Memory B cell (primary cell): ENCODE measurements at regions not wholly inside any gene's neighbourhood (a gene's known extent, or its start where the extent isn't known, plus 50 kb on each side); places are given as distances from the start of the nearest gene placed in this dataset.
"Not testable (repeated sequence)": the region's sequence is repeated elsewhere in the genome, so short reads cannot be mapped to it uniquely, and the experiment has no call there.

Experiments
- ATAC-seq: fragments of 150-1000 bp; cut with Tn5 transposase; 2 replicates; pipeline ENCODE4 v1.10.0; 2021; ENCODE audit warnings: low read depth, mild to moderate bottlenecking, moderate library complexity
- DNase-seq, 2 donors: peaks; one replicate each; pipeline ENCODE4 v3.0.0; 2022; ENCODE audit warnings: low spot score in 2 of 2
- H3K27ac Mint-ChIP-seq: one replicate; pipeline ENCODE4 v1.8.0; 2022; ENCODE audit warnings: mild to moderate bottlenecking, moderate library complexity, mixed read lengths
- H3K27me3 Mint-ChIP-seq: one replicate; pipeline ENCODE4 v1.8.0; 2022; ENCODE audit warnings: mixed read lengths
- H3K36me3 Mint-ChIP-seq: one replicate; pipeline ENCODE4 v1.8.0; 2022; ENCODE audit warnings: mild to moderate bottlenecking, mixed read lengths
- H3K4me1 Mint-ChIP-seq: one replicate; pipeline ENCODE4 v1.8.0; 2022; ENCODE audit warnings: mixed read lengths
- H3K4me3 Mint-ChIP-seq: one replicate; pipeline ENCODE4 v1.8.0; 2022; ENCODE audit warnings: mild to moderate bottlenecking, moderate library complexity, mixed read lengths
- H3K9me3 Mint-ChIP-seq: one replicate; pipeline ENCODE4 v1.8.0; 2022; ENCODE audit warnings: mixed read lengths

- no peak overlapping the region for H3K27ac Mint-ChIP-seq
- peaks cover 7% of the 10 kb centered on the region for H3K27me3 Mint-ChIP-seq
- no peaks in the 10 kb centered on the region for H3K4me1 Mint-ChIP-seq
- ATAC-seq (no peak), DNase-seq (no peak)
- no peaks in the 10 kb centered on the region for H3K9me3 Mint-ChIP-seq
- peaks cover 1% of the 10 kb centered on the region for H3K36me3 Mint-ChIP-seq
- no peak overlapping the region for H3K4me3 Mint-ChIP-seq
Measured at GRCh38 chr3:31188112-31188511, 293.7 kb upstream of the GADL1 start.

GRCh38 chr3:31189330-31189729, 294.9 kb upstream of the GADL1 start:
- no peaks in the 10 kb centered on the region for H3K4me1 Mint-ChIP-seq
- no peaks in the 10 kb centered on the region for H3K9me3 Mint-ChIP-seq
- no peak for DNase-seq
- H3K27ac Mint-ChIP-seq: no peak overlapping the region
- peaks cover 1% of the 10 kb centered on the region for H3K36me3 Mint-ChIP-seq
- H3K27me3 Mint-ChIP-seq: peaks cover 10% of the 10 kb centered on the region
- no peak for ATAC-seq
- H3K4me3 Mint-ChIP-seq: no peak overlapping the region

GRCh38 chr3:31189971-31190370, 295.5 kb upstream of the GADL1 start:
- no peak for DNase-seq
- H3K27me3 Mint-ChIP-seq: peaks cover 10% of the 10 kb centered on the region
- H3K36me3 Mint-ChIP-seq: peaks cover 1% of the 10 kb centered on the region
- H3K9me3 Mint-ChIP-seq: no peaks in the 10 kb centered on the region
- H3K27ac Mint-ChIP-seq: no peak overlapping the region
- no peaks in the 10 kb centered on the region for H3K4me1 Mint-ChIP-seq
- no peak overlapping the region for H3K4me3 Mint-ChIP-seq
- no peak for ATAC-seq

- H3K9me3 Mint-ChIP-seq: no peaks in the 10 kb centered on the region
- H3K27me3 Mint-ChIP-seq: peaks cover 12% of the 10 kb centered on the region
- H3K27ac Mint-ChIP-seq: no peak overlapping the region
- no peak for ATAC-seq
- H3K4me1 Mint-ChIP-seq: no peaks in the 10 kb centered on the region
- peaks cover 1% of the 10 kb centered on the region for H3K36me3 Mint-ChIP-seq
- no peak for DNase-seq
- no peak overlapping the region for H3K4me3 Mint-ChIP-seq
Measured at GRCh38 chr3:31191354-31191753, 296.9 kb upstream of the GADL1 start.

- peaks cover 1% of the 10 kb centered on the region for H3K36me3 Mint-ChIP-seq
- H3K27me3 Mint-ChIP-seq: peaks cover 10% of the 10 kb centered on the region
- H3K4me1 Mint-ChIP-seq: no peaks in the 10 kb centered on the region
- no peak overlapping the region for H3K27ac Mint-ChIP-seq
- H3K4me3 Mint-ChIP-seq: no peak overlapping the region
- ATAC-seq: no peak
- H3K9me3 Mint-ChIP-seq: no peaks in the 10 kb centered on the region
- DNase-seq: no peak
Measured at GRCh38 chr3:31193429-31193828, 299.0 kb upstream of the GADL1 start.

- Mint-ChIP-seq H3K4me3 (no peak overlapping the region), H3K27ac (no peak overlapping the region), H3K9me3 (no peaks in the 10 kb centered on the region), H3K36me3 (peaks cover 1% of the 10 kb centered on the region), H3K4me1 (no peaks in the 10 kb centered on the region), H3K27me3 (peaks cover 10% of the 10 kb centered on the region)
- DNase-seq (no peak), ATAC-seq (no peak)
Measured at GRCh38 chr3:31193871-31194270, 299.4 kb upstream of the GADL1 start.

- H3K9me3 Mint-ChIP-seq: no peaks in the 10 kb centered on the region
- ATAC-seq (no peak), DNase-seq (no peak)
- no peaks in the 10 kb centered on the region for H3K4me1 Mint-ChIP-seq
- no peak overlapping the region for H3K4me3 Mint-ChIP-seq
- H3K36me3 Mint-ChIP-seq: peaks cover 1% of the 10 kb centered on the region
- peaks cover 12% of the 10 kb centered on the region for H3K27me3 Mint-ChIP-seq
- no peak overlapping the region for H3K27ac Mint-ChIP-seq
Measured at GRCh38 chr3:31196261-31196660, 301.8 kb upstream of the GADL1 start.

- H3K36me3 Mint-ChIP-seq: no peaks in the 10 kb centered on the region
- no peak overlapping the region for H3K4me3 Mint-ChIP-seq
- H3K4me1 Mint-ChIP-seq: no peaks in the 10 kb centered on the region
- DNase-seq (no peak), ATAC-seq (no peak)
- peaks cover 9% of the 10 kb centered on the region for H3K27me3 Mint-ChIP-seq
- H3K9me3 Mint-ChIP-seq: no peaks in the 10 kb centered on the region
- H3K27ac Mint-ChIP-seq: no peak overlapping the region
Measured at GRCh38 chr3:31196881-31197364, 302.5 kb upstream of the GADL1 start.

GRCh38 chr3:31197941-31198340, 303.5 kb upstream of the GADL1 start:
- no peak for DNase-seq
- H3K9me3 Mint-ChIP-seq: no peaks in the 10 kb centered on the region
- no peaks in the 10 kb centered on the region for H3K36me3 Mint-ChIP-seq
- no peak overlapping the region for H3K27ac Mint-ChIP-seq
- peaks cover 8% of the 10 kb centered on the region for H3K27me3 Mint-ChIP-seq
- H3K4me3 Mint-ChIP-seq: no peak overlapping the region
- no peak for ATAC-seq
- H3K4me1 Mint-ChIP-seq: no peaks in the 10 kb centered on the region

GRCh38 chr3:31198890-31199289, 304.4 kb upstream of the GADL1 start:
- Mint-ChIP-seq H3K27me3 (peaks cover 6% of the 10 kb centered on the region), H3K4me3 (no peak overlapping the region), H3K36me3 (no peaks in the 10 kb centered on the region), H3K9me3 (no peaks in the 10 kb centered on the region), H3K4me1 (no peaks in the 10 kb centered on the region), H3K27ac (no peak overlapping the region)
- ATAC-seq (no peak), DNase-seq (no peak)

- Mint-ChIP-seq H3K4me1 (no peaks in the 10 kb centered on the region), H3K9me3 (peaks cover 5% of the 10 kb centered on the region), H3K36me3 (peaks cover 4% of the 10 kb centered on the region), H3K4me3 (no peak overlapping the region), H3K27me3 (peaks cover 5% of the 10 kb centered on the region), H3K27ac (no peak overlapping the region)
- DNase-seq (no peak), ATAC-seq (no peak)
Measured at GRCh38 chr3:31203960-31204795, 309.7 kb upstream of the GADL1 start.

GRCh38 chr3:31204796-31205056, 310.3 kb upstream of the GADL1 start:
- not testable (repeated sequence) for H3K9me3 Mint-ChIP-seq, H3K27me3 Mint-ChIP-seq, H3K36me3 Mint-ChIP-seq, DNase-seq, H3K4me1 Mint-ChIP-seq, ATAC-seq, H3K4me3 Mint-ChIP-seq, H3K27ac Mint-ChIP-seq

- H3K36me3 Mint-ChIP-seq: peaks cover 5% of the 10 kb centered on the region
- no peak overlapping the region for H3K27ac Mint-ChIP-seq
- peaks cover 21% of the 10 kb centered on the region for H3K4me1 Mint-ChIP-seq
Measured at GRCh38 chr3:31210068-31210645, 315.7 kb upstream of the GADL1 start.

GRCh38 chr3:31213869-31214486, 318.7 kb upstream of the STT3B start:
- Mint-ChIP-seq H3K9me3 (peaks cover 2% of the 10 kb centered on the region), H3K27me3 (no peaks in the 10 kb centered on the region), H3K27ac (no peak overlapping the region), H3K4me1 (peaks cover 22% of the 10 kb centered on the region), H3K36me3 (peaks cover 2% of the 10 kb centered on the region), H3K4me3 (no peak overlapping the region)
- no peak for DNase-seq
- ATAC-seq: no peak

More at GRCh38 chr3:31210068-31210645, 315.7 kb upstream of the GADL1 start:
- peaks cover 2% of the 10 kb centered on the region for H3K27me3 Mint-ChIP-seq
- peaks cover 6% of the 10 kb centered on the region for H3K9me3 Mint-ChIP-seq
- ATAC-seq: no peak
- DNase-seq: no peak
- H3K4me3 Mint-ChIP-seq: no peak overlapping the region
